ENCODE measurements at regions not wholly inside any gene's neighbourhood (a gene's known extent, or its start where the extent isn't known, plus 50 kb on each side); places are given as distances from the start of the nearest gene placed in this dataset.
A peak's percentile ranks its signal among the peaks of the same experiment; 100 is the strongest.
"Not testable (repeated sequence)": the region's sequence is repeated elsewhere in the genome, so short reads cannot be mapped to it uniquely, and the experiment has no call there.

DNA sequence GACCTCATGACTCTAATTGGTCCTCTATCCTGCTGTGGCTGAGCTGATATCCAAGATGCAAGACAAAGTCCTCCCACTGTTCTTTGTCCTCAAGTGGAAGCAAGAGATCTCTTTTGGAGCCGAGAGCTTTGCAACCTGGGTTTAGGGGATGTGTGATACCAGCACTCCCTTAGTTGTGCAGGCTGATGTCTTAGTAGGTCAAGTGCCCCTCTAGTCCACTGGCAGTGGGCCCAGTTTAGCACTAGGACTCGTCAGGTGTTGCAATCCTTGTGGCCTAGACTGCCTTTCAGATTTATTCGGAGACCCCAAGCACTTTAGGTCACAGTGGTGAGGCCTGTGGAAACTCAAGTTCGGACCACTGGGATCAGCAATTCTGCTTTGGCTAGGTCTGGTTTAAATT lies 64.0 kb downstream of the GPRASP3 start:
- DNase-seq (ENCODE audit: low spot score), result no peak

DNA sequence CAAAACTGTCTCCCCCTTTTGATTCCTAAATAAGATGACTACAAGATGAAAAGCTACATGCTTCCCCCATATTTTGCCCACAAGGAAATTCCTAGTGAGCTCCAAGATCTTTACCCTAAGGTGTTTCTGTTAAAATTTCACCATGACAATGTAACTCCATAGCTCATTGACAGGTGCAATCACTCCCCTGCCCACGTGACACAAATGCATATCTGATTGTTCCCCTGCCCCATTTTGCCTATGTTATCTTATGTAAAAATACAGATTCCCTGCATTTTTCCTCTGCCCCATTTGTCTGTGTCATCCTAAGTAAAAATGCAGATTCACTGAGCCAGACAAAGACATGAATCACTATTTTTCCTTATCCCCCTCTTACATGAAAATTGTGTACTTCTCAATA lies 66.7 kb downstream of the GPRASP3 start:
- no peak for DNase-seq (ENCODE audit: low spot score)

DNA sequence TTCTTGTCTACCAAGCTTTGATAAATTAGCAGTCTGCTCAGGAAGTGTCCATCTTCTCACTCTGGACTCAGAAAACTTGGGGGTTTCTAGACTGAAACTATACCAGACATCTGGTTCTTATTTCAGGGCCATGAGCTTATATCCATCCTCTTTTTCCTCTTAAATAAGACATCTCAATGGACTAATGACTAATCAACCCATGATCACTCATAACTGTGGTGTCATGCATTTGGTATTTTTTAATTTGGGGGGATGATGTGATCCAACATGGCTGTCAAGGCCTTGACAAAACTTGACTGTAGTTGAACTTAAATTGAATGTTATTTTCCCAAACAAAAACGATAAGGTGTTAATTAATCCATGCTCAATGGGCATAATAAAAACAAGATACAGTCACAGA lies 87.8 kb downstream of the GPRASP3 start:
- no peak for DNase-seq (ENCODE audit: low spot score)

DNA sequence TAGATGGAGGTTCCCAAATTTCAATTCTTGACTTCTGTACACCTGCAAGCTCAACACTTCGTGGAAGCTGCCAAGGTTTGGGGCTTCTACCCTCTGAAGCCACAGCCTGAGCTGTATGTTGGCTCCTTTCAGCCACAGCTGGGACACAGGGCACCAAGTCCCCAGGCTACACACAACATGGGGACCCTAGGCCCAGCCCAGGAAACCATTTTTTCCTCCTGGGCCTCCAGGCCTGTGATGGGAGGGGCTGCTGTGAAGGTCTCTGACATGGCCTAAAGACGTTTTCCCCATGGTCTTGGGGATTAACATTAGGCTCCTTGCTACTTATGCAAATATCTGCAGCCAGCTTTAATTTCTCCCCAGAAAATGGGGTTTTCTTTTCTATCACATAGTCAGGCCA lies 97.7 kb downstream of the GPRASP3 start:
- not testable (repeated sequence) for DNase-seq (ENCODE audit: low spot score)

DNA sequence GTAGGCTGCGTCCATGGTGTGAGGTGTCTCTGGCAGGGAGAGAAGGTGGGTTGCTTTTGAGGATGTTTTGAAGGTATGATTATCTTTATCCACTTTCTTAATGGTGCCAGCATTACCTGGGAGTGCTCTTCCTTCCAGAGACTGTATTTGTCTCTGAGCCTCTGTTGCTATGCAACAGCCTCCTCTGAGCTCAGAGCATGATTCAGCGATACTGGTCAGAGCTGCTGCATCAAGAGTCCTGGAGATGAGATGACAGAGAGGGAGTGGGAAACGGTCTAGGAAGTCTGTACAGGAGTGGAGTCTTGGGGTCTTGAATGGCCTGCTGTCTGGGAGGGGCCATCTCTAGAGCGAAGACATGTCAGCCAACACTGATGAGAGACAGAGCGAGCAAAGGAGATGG lies 104.4 kb upstream of the RAB40AL start:
- no peak for DNase-seq (ENCODE audit: low spot score)

DNA sequence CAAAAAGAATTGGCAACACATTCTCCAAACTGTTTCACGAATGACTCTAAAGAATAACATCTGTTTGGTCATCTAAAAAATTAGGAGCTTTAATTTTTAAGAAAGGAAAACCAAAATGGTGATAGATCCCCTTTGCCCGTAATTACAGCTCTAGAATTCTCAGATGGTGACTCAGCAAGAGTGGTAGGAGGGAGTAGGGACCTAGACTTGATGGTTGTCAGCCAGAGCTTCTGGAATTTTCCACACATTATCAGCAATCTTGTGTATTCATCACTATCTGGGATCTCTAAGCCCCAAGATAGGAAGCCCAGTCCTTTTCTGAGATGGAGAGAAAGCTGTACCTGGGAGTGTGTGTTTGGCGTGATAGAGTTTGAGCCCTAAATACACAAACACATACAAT lies 103.9 kb upstream of the RAB40AL start:
- no peak for DNase-seq (ENCODE audit: low spot score)

DNA sequence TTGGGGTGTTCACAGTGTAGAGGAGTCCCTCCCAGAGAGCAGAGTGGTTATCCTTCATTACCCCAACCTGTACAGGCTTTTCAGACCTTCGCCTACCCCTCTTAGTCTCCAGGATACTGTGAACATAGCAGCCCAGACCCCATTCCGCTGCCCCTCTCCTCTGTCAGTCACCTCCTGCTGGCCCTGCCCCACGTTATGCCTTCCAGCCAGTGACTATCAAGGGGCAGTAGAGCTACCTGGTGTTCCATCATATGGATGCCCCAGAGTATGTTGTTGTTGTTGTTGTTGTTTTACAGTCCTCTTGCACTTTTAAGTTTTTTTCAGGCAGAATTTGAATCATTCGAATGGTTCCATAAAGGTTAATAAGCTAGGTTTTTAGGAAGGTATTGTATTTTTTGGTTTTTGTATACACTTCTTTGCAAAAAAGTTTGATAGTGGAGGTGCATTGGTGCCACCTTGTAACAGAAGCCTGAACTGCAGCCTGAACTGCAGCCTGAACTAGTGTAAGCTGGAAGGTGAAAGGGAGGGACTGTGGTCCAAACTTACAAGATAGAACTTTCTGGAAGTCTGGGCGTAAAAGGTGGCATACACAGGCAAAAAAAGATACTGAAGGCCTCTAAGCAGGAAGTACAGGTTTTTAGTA lies 101.4 kb upstream of the RAB40AL start:
- DNase-seq (ENCODE audit: low spot score), result peak; percentile 0

DNA sequence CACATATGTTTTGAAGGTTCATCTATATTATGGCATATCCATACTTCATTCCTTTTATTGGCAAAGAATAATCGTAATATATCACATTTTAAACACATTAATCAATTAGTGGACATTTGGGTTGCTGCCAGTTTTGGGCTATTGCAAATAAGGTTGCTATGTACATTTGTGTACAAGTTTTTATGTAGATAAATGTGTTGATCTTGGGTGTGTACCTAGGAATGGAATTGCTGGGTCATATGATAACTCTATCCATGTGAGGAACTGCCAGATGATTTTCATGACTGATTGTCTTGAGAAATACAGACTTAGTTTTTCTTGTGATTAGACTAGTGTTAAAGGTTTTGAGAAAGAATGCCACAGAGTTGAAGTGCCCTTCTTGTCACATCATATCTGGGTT lies 99.2 kb upstream of the RAB40AL start:
- DNase-seq (ENCODE audit: low spot score), result no peak

DNA sequence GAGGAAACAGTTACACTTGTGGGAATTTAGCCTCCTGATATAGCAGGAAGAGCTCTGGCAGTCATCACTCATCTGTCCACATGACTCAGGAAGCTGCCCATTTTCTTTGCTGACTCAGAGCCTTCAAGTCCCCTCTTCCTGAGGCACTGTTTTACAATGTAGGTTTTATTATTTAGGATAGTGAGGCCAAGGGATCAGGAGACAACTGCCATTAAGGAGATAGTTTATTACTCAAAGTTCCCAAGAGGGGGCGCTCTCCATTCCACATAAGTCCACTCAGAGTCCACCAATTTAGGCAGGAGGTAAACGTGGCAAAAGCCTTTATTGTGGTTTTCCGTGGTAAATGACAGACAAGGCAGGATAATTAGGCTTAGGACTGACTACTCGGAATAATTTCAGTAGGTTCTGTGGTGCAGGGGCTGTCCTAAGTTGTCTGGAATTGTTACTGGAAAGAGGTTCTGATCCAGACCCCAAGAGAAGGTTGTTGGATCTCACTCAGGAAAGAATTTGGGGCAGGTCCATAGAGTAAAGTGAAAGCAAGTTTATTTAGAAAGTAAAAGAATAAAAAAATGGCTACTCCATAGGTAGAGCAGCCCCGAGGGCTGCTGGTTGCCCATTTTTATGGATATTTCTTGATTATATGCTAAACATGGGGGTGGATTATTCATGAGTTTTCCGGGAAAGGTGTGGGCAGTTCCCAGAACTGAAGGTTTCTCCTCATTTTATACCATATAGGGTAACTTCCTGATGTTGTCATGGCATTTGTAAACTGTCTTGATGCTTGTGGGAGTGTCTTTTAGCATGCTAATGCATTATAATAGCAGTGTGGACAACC lies 96.0 kb upstream of the RAB40AL start:
- DNase-seq (ENCODE audit: low spot score), result no peak

DNA sequence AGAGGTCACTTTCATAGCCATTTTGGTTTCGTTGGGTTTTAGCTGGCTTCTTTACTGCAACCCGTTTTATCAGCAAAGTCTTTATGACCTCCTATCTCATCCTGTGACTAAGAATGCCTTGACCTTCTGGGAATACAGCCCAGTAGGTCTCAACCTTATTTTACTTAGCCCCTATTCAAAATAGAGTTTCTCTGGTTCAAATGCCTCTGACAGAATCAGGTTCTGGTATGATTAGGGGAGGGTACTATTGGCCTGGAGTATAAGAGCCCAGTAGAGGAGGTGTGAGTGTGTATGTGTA lies 95.4 kb upstream of the RAB40AL start:
- no peak for DNase-seq (ENCODE audit: low spot score)

DNA sequence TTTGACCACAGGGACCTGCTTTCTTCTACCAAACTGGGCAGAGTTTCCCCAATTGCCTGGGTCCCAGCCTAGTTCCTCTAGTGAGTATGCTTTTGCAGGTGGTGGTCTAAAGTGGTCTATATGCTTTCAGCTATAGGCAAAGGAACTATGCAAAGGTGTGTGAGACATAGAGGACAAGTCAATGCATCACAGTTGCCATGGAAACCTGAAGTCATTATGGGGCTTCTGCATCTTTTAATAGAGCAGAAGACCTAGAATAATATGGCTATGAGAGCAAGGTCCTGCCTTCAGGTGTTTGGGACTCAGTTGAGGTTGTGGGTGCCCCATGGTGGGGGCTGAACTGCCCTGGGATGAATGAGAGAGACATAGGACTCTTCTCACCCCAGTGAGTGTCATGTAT lies 92.1 kb upstream of the RAB40AL start:
- DNase-seq (ENCODE audit: low spot score), result no peak

DNA sequence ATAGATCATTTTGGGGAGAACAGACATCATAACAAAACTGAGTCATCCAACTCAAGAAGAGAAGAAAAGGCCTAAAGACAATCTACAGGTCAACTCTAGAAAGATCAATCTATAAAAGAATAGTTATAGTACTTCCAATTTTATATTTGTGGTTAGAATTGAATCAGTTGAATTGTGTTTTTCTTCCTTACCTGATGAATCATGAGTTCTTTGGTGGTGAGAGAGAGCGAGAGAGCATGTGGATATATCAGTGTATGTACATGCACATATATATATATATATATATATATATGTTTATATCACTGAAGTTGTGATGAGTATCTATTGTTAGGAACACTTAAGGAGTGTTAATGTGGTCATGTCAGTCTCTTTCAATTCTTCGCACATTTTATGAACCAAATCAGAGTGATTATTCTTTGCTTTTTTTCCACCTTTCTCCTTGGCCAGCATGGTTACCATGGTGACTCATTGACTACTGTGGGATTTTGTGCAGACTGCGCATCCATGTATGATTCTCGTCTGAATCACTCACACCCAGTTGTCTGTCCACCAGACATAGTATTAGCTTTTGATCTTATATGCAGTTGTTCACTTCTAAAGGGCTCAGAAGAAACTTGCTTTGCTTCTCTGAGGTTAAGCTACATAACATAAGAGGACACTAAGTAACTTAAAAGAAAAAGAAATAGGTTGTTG lies 90.4 kb upstream of the RAB40AL start:
- no peak for DNase-seq (ENCODE audit: low spot score)

DNA sequence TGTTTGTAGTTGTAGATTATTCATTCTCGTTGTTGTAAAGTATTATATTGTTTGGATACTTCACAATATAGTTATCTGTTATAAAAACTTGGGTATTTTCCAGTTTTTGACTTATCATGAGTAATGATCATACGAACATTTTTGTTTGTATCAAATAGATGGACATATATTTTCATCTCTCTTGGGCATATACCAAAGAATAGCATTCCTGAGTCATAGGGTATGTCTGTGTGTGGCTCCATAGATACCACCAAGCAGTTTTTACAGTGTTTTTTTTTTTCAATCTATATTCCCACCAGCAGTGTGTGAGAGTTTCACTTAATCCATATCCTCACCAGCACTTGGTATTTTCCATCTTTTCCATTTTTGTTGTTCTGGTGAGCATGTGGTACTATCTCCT lies 89.7 kb upstream of the RAB40AL start:
- DNase-seq (ENCODE audit: low spot score), result no peak

DNA sequence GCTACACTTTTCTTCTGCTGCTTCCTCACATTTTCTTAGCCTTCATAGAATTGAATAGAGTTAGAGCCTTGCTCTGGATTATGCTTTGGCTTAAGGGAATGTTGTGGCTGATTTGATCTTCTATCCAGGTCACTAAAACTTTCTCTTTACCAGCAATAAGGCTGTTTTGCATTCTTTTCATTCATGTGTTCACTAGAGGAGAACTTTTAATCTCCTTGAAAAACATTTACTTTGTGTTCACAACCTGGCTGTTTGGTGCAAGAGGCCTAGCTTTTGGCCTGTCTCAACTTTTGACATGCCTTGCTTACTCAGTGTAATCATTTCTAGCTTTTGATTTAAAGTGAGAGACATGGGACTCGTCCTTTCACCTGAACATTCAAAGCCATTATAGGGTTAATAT lies 87.7 kb upstream of the RAB40AL start:
- no peak for DNase-seq (ENCODE audit: low spot score)

DNA sequence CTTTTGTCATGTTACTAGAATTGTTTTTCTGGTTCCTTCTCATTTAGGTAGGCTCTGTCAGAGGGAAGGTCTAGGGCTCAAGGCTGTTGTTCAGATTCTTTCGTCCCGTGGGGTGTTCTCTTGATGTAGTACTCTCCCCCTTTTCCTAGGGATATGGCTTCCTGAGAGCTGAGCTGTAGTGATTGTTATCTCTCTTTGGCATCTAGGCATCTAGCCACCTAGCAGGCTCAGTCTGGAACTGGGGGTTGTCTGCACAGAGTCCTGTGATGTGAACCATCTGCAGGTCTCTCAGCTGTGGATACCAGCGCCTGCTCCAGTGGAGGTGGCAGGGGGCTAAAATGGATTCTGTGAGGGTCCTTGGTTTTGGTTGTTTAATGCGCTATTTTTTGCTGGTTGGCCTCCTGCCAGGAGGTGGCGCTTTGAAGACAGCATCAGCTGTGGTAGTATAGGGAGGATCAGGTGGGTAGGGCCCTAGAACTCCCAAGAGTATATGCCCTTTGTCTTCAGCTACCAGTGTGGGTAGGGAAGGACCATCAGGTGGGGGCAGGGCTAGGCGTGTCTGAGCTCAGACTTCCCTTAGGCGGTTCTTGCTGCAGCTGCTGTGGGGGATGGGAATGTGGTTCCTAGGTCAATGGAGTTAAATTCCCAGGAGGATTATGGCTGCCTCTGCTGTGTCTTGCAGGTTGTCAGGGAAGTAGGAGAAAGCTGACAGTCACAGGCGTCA lies 78.1 kb upstream of the RAB40AL start:
- not testable (repeated sequence) for DNase-seq (ENCODE audit: low spot score)

DNA sequence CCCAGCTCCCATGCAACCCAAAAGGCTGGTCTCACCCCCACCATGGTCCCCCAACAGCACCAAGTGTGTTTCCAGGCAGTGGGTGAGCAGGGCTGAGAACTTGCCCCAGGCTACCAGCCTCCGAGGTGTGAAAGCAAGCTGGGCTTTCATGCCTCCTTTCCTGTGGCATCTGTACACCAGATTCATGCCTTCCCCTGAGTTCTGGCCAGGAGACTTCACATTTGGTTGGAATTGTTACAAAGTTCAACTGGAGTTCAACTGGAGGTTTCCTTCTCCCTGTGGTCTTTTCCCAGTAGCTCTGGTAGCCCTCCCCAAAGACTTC lies 77.6 kb upstream of the RAB40AL start:
- no peak for DNase-seq (ENCODE audit: low spot score)

DNA sequence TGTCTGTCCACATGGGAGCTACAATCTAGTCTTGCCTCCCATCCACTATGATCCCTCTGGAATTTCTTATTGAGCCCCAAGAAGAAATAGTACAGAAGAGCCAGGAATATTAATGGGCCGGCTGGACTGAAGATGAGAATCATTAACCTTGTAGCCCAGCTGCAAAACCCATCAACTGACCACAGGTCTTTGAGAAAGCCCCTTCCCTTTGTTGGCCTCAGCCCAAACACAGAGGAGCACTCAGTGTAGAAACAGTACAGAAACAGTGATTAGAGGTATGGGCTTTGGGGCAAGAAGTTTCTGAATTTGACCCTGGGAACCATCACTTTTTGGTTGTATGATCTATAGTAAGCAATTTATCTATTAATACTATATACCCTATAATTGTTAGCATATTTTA lies 76.8 kb upstream of the RAB40AL start:
- DNase-seq (ENCODE audit: low spot score), result no peak

DNA sequence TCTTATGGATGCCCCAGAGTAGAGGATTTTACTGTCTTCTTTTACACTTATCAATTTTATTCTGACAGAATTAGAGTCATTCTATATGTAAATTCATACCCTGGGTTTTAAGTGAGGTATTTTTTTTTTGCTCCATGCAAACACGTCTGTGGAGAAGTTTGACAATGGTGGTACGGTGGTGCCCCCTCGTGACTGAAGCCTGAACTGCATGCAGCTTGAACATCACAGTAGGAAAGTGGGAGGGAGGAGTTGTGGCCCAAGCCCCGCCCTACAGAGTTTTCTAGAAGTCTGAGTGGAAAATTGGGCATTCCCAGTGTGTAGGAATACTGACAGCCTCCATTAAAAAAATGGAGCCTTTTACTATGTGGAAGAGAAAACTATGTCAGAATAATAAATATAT lies 73.3 kb upstream of the RAB40AL start:
- DNase-seq (ENCODE audit: low spot score), result peak; percentile 73

DNA sequence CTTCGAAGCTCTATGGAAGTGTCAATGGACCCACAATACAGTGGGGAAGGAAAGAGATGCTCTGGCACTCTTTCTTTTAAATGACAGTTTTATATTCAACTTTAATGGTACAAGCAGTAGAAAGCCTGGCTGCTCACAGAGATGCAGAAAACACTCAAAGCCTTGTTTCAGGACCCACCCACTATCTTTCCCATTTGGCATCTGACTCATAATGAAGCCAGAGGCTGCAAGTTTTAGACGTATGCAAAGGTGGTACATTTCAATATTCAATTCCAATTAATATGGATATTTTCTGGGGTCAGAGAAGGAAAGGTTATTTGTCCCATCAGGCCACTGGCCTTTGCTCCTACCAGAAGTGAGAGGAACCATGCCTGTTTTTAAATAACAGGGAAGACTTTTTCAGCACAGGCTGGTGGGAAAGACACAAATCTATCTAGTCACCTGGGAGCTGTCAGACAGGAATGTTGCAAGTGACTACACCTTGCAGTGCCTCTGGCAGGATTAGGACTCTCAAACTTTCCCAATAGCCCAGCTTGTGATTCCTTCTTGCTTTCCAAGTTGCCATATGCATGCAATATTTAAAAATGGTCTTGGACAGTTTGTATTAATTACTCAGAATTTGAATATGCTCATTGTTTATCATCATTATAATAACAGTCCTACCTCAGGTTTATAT lies 70.0 kb upstream of the RAB40AL start:
- no peak for DNase-seq (ENCODE audit: low spot score)

DNA sequence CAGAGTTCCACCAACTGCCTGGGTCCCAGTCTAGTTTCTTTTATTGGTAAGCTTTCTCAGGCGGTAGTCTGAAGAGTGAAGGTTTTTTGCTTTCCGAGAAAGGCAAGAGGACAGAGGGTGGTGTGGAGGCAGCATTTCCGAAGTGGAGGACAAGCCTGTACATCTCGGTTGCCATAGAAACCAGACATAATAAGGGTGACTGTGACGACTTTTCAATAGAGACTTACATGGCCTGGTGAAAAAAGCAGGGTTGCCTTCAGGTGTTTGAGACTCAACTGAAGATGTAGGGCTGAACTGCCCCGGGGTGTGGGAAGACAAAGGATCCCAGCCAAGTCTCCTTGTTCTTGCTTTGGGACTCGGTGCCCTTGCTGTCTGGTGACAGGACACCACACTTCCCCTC lies 53.6 kb upstream of the RAB40AL start:
- no peak for DNase-seq (ENCODE audit: low spot score)

All from CD4-positive, alpha-beta T cell treated with Interleukin-15 for 4 hours (primary cell).